Chondrocyte (in vitro differentiated cells): ENCODE measurements at regions not wholly inside any gene's neighbourhood (a gene's known extent, or its start where the extent isn't known, plus 50 kb on each side); places are given as distances from the start of the nearest gene placed in this dataset.

ENCODE experiments used
- DNase-seq: peaks from one replicate; pipeline ENCODE4 v3.0.0; 2021; ENCODE audit warnings: mixed read lengths, low spot score
- H3K27ac Mint-ChIP-seq: one replicate; pipeline ENCODE4 v1.8.0; 2021; ENCODE audit warnings: mild to moderate bottlenecking, moderate library complexity, mixed read lengths; ENCODE audit not compliant: unreplicated experiment
- H3K27me3 Mint-ChIP-seq: 2 replicates; pipeline ENCODE4 v1.8.0; 2021; ENCODE audit warnings: low read depth, mixed read lengths
- H3K36me3 Mint-ChIP-seq: 2 replicates; pipeline ENCODE4 v1.8.0; 2021; ENCODE audit warnings: low read depth, mixed read lengths
- H3K4me1 Mint-ChIP-seq: 2 replicates; pipeline ENCODE4 v1.8.0; 2021; ENCODE audit warnings: low read depth, mild to moderate bottlenecking, mixed read lengths
- H3K4me3 Mint-ChIP-seq: one replicate; pipeline ENCODE4 v1.8.0; 2021; ENCODE audit warnings: mild to moderate bottlenecking, moderate library complexity, mixed read lengths; ENCODE audit not compliant: unreplicated experiment
- H3K9me3 Mint-ChIP-seq: 2 replicates; pipeline ENCODE4 v1.8.0; 2021; ENCODE audit warnings: low read depth, mixed read lengths
- TF ChIP-seq, protein P1 (sequence below): fragments of 200-600 bp; sonication (generic); IDR thresholded peaks from 2 replicates; pipeline ENCODE4 v1.5.0; 2021; ENCODE audit warnings: antibody characterized with exemption, mild to moderate bottlenecking, moderate library complexity

DNA sequence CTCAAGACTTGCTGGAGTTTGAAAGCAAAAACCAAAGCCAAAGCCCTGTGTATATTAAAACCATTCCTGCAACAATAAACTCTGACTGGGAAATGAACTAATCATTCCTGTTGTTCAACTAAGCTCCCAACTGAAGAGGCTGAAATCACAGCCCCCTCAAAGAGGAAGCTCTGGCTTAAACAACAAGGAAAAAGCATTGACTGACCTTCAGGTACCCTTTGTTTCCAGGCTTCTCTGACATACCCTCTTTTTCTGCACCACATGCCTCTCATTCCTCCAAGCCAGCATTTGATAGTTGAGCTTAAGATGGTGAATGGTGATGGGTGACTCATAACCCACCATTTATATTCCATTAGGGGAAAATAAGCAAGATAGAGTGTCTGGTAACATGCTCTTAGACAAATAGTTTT, 470.9 kb upstream of the SOX9 start:
- TF ChIP-seq, protein P1, sequence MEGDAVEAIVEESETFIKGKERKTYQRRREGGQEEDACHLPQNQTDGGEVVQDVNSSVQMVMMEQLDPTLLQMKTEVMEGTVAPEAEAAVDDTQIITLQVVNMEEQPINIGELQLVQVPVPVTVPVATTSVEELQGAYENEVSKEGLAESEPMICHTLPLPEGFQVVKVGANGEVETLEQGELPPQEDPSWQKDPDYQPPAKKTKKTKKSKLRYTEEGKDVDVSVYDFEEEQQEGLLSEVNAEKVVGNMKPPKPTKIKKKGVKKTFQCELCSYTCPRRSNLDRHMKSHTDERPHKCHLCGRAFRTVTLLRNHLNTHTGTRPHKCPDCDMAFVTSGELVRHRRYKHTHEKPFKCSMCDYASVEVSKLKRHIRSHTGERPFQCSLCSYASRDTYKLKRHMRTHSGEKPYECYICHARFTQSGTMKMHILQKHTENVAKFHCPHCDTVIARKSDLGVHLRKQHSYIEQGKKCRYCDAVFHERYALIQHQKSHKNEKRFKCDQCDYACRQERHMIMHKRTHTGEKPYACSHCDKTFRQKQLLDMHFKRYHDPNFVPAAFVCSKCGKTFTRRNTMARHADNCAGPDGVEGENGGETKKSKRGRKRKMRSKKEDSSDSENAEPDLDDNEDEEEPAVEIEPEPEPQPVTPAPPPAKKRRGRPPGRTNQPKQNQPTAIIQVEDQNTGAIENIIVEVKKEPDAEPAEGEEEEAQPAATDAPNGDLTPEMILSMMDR: no peak
- H3K27ac Mint-ChIP-seq: no peak overlapping the region
- no peaks in the 10 kb centered on the region for H3K27me3 Mint-ChIP-seq

DNA sequence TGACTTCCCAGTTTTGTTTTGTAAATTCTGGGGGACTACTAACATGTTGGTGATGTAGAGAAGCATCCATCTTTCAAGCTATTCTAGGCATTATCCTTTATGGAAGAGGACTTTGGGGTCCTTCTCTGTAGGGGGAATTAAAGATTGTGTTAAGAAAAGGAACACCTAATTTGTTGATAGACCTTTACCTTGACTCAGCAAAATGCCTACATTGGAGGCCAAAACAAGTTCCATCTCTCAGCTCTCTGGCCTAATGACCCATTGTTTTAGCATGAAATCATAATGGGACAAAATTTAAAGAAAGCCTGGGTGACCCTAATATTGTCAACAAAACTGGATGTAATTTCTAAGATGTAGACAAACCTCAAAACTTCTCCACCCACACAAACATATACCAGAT, 465.3 kb upstream of the SOX9 start:
- Mint-ChIP-seq H3K36me3 (no peaks in the 10 kb centered on the region), H3K4me3 (no peak overlapping the region), H3K27ac (no peak overlapping the region), H3K27me3 (no peaks in the 10 kb centered on the region), H3K4me1 (peaks cover 3% of the 10 kb centered on the region), H3K9me3 (peaks cover 16% of the 10 kb centered on the region)
- TF ChIP-seq, protein P1: no peak
- no peak for DNase-seq

More for the DNA sequence above, 470.9 kb upstream of the SOX9 start:
- H3K4me1 Mint-ChIP-seq: no peaks in the 10 kb centered on the region
- peaks cover 25% of the 10 kb centered on the region for H3K9me3 Mint-ChIP-seq
- no peak for DNase-seq
- H3K36me3 Mint-ChIP-seq: peaks cover under 1% of the 10 kb centered on the region
- no peak overlapping the region for H3K4me3 Mint-ChIP-seq

DNA sequence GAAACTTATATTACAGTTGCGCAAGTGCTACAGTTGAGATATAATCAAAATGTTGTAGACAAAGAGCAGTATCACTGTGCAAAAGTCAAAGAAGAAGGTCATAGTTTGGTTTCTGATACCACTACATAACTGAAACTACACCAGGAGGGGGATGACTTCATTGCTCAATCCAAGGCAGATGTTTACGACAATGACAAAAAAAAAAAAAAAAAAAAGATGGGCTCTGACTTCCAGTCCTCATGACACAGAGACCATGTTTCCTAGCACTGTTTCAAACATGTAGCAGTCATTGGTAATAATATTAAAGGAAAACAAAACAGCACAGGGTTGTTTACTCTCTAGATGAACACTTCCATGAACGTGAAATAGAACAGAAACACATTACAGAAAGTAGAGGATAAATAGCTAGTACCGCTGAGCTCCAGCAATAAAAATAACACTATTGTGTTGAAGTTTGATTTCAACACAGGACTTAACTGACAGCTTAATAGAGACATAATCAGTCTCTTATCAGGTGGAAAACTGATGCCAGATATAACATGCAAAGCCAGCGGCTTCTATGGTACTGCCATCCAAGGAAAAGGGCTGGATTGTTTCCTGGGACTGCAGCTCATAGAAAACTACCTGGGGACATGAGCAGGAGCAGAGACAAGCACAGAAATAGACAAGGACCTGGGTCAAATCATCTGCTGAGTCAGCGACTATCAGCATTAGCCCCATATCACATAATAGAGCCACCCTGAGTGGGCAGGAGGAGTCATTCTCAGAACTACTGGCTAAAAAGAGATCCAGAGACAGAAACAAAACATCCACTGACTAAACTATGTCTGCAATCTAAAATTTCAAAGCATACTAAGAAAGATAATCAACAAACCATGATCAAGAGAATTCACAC, 463.6 kb upstream of the SOX9 start:
- H3K9me3 Mint-ChIP-seq: peaks cover 16% of the 10 kb centered on the region
- no peak for DNase-seq
- peaks cover 3% of the 10 kb centered on the region for H3K4me1 Mint-ChIP-seq
- TF ChIP-seq, protein P1: no peak
- H3K27me3 Mint-ChIP-seq: no peaks in the 10 kb centered on the region
- H3K27ac Mint-ChIP-seq: no peak overlapping the region
- H3K36me3 Mint-ChIP-seq: no peaks in the 10 kb centered on the region
- H3K4me3 Mint-ChIP-seq: no peak overlapping the region

DNA sequence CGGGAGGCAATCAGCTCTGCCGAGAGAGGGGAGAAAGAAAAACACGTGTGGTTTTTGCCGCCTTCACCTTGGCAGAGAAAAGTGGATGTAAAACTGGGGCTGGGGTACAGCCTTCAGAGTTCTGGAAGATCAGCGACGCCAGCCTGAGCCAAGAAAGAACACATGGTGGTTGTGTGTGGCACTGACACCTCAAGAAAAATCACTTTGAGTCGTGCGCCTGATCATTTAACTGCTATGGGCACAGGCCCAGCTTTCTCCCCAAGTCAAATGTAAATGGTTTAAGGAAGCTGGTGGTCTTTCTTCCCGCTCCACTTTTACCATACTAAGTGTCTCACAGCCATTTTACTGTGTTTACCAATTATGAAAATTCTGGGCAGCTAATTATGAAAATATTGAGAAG, 461.8 kb upstream of the SOX9 start:
- H3K4me1 Mint-ChIP-seq: peaks cover 3% of the 10 kb centered on the region

DNA sequence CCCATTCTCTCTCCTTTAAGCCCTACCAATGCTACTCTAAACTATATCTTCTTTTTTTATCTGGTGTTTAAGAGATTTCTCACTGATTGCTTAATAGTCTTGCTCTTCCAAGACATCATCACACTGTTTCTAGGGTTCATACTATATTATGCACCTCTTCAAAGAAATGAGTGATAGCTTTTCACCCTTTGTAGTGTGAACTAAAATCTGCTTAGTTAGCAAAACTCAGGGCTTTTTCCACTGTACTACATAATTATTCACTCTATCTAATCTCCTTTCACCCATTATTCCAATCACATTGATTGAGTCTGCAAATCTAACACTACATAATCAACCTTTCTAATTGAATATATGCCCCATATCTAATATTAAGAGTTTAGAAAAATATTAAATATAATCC, 456.0 kb upstream of the SOX9 start:
- DNase-seq: no peak
- no peaks in the 10 kb centered on the region for H3K27me3 Mint-ChIP-seq
- no peak overlapping the region for H3K4me3 Mint-ChIP-seq
- H3K27ac Mint-ChIP-seq: no peak overlapping the region
- no peaks in the 10 kb centered on the region for H3K4me1 Mint-ChIP-seq
- TF ChIP-seq, protein P1: no peak
- H3K9me3 Mint-ChIP-seq: peaks cover 8% of the 10 kb centered on the region
- H3K36me3 Mint-ChIP-seq: peaks cover 1% of the 10 kb centered on the region

More for the DNA sequence above, 461.8 kb upstream of the SOX9 start:
- DNase-seq: no peak
- no peak overlapping the region for H3K4me3 Mint-ChIP-seq
- peaks cover 16% of the 10 kb centered on the region for H3K9me3 Mint-ChIP-seq
- TF ChIP-seq, protein P1: no peak
- no peaks in the 10 kb centered on the region for H3K27me3 Mint-ChIP-seq
- H3K36me3 Mint-ChIP-seq: no peaks in the 10 kb centered on the region
- H3K27ac Mint-ChIP-seq: no peak overlapping the region
